Adrenal gland (tissue), 5 donors: ENCODE measurements at regions not wholly inside any gene's neighbourhood (a gene's known extent, or its start where the extent isn't known, plus 50 kb on each side); places are given as distances from the start of the nearest gene placed in this dataset.

Source experiments
- POLR2A ChIP-seq, 2 donors: fragments of 450-650 bp; IDR thresholded peaks; one replicate each; pipeline ENCODE4 v1.6.1; 2017; ENCODE audit warnings: antibody characterized with exemption in 2 of 2, mild to moderate bottlenecking in 2 of 2, moderate library complexity in 1 of 2
- TF ChIP-seq, protein P1 (sequence below), 6 experiments: fragments of 450-650 bp in 4 of 6; fragments of 200-600 bp in 2 of 6; sonication (generic) in 1 of 6; IDR thresholded peaks; 1 replicate in 5 of 6; 2 replicates in 1 of 6; pipeline versions ENCODE4 v1.5.1 to v1.8.0; 2016 to 2021; ENCODE audit warnings: antibody characterized with exemption in 6 of 6, mild to moderate bottlenecking in 2 of 6, moderate library complexity in 1 of 6
- donor health status: DM: no; HTN: no; CAD: no.

DNA sequence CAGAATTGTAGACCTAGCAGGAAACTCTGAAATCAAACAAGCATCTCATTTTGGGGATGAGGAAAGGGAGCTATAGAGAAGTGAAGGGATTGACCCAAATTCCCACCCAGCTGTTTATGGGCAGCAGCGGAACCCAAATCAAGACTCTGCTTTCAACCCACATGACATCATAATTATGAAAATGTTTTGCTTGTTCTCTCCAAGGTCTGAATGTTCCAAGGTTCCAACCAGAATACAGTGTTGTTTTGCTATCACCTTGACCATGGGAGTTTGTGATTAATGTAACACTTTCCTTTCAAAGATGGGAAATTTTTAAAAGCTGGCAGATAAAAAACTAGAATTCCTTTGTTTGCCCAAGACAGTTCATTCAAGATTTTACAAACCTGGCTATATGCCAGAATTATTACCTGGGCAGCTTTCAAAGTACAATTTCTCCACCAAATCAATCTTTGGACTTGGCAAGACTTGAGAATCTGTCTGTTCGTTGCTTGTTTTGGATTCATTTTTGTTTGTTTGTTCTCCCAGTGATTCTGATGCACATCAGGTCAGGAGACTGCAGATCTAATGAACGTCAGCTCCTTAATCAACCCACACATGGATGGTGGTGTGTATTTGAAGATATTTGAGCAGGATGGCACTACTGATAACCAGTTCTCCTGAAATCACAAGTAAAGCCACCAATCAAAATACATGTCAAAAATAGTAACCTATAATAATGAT lies 322.7 kb downstream of the FOXO1 start:
- TF ChIP-seq, protein P1, sequence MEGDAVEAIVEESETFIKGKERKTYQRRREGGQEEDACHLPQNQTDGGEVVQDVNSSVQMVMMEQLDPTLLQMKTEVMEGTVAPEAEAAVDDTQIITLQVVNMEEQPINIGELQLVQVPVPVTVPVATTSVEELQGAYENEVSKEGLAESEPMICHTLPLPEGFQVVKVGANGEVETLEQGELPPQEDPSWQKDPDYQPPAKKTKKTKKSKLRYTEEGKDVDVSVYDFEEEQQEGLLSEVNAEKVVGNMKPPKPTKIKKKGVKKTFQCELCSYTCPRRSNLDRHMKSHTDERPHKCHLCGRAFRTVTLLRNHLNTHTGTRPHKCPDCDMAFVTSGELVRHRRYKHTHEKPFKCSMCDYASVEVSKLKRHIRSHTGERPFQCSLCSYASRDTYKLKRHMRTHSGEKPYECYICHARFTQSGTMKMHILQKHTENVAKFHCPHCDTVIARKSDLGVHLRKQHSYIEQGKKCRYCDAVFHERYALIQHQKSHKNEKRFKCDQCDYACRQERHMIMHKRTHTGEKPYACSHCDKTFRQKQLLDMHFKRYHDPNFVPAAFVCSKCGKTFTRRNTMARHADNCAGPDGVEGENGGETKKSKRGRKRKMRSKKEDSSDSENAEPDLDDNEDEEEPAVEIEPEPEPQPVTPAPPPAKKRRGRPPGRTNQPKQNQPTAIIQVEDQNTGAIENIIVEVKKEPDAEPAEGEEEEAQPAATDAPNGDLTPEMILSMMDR (IDR thresholded peaks at IDR 0.05): no peak
- TF ChIP-seq POLR2A (IDR thresholded peaks at IDR 0.05): no peak
